ENCODE measurements at regions not wholly inside any gene's neighbourhood (a gene's known extent, or its start where the extent isn't known, plus 50 kb on each side); places are given as distances from the start of the nearest gene placed in this dataset.
"Not testable (repeated sequence)": the region's sequence is repeated elsewhere in the genome, so short reads cannot be mapped to it uniquely, and the experiment has no call there.

- intact Hi-C loops (cut with DNase I, micrococcal nuclease): no loop called here
- no peak overlapping the region for H3K27ac Mint-ChIP-seq
- Histone ChIP-seq H3K27me3 (ENCODE audit: control insufficient read depth in 1 of 2, insufficient read depth in 2 of 2, low read length in 2 of 2) (no peaks in the 10 kb centered on the region), H3K4me3 (ENCODE audit: low read length) (no peak overlapping the region), H3K9me3 (ENCODE audit: control insufficient read depth in 1 of 2, insufficient read depth in 1 of 2, low read length in 2 of 2) (peaks cover 0 to 12% of the 10 kb centered on the region in 2 experiments), H3K4me1 (ENCODE audit: insufficient read depth, low read length) (no peaks in the 10 kb centered on the region), H3K36me3 (ENCODE audit: insufficient read depth, low read length) (no peaks in the 10 kb centered on the region), H3K27ac (ENCODE audit: low read depth in 1 of 2, low read length in 2 of 2) (no peak overlapping the region)
- CTCF ChIA-PET: no interaction called here
- H3K4me1 Mint-ChIP-seq (ENCODE audit: low read depth): no peaks in the 10 kb centered on the region
- POLR2A ChIA-PET: no interaction called here
- H3K36me3 Mint-ChIP-seq (ENCODE audit: low read depth): no peaks in the 10 kb centered on the region
- H3K27me3 Mint-ChIP-seq: no peaks in the 10 kb centered on the region
- no peak overlapping the region for H3K4me3 Mint-ChIP-seq
- ATAC-seq (ENCODE audit: poor library complexity): no peak
- DNase-seq: no peak
- H3K9me3 Mint-ChIP-seq: peaks cover 8% of the 10 kb centered on the region
- no peak for TF ChIP-seq CTCF (IDR thresholded peaks at IDR 0.05)
Observed at GRCh38 chr2:123453046-123453700, 571.9 kb upstream of the CNTNAP5 start.

- peaks cover 0 to 12% of the 10 kb centered on the region in 2 experiments for H3K9me3 ChIP-seq (ENCODE audit: control insufficient read depth in 1 of 2, insufficient read depth in 1 of 2, low read length in 2 of 2)
- intact Hi-C loops (cut with DNase I, micrococcal nuclease): no loop called here
- Mint-ChIP-seq H3K9me3 (peaks cover 7% of the 10 kb centered on the region), H3K4me3 (no peak overlapping the region), H3K27me3 (no peaks in the 10 kb centered on the region), H3K36me3 (ENCODE audit: low read depth) (no peaks in the 10 kb centered on the region), H3K27ac (no peak overlapping the region), H3K4me1 (ENCODE audit: low read depth) (no peaks in the 10 kb centered on the region)
- H3K4me3 ChIP-seq (ENCODE audit: low read length): no peak overlapping the region
- H3K27ac ChIP-seq (ENCODE audit: low read depth in 1 of 2, low read length in 2 of 2): no peak overlapping the region
- ChIA-PET POLR2A (no interaction called here), CTCF (no interaction called here)
- TF ChIP-seq CTCF (IDR thresholded peaks at IDR 0.05): no peak
- no peaks in the 10 kb centered on the region for H3K36me3 ChIP-seq (ENCODE audit: insufficient read depth, low read length)
- DNase-seq (no peak), ATAC-seq (ENCODE audit: poor library complexity) (no peak)
- H3K27me3 ChIP-seq (ENCODE audit: control insufficient read depth in 1 of 2, insufficient read depth in 2 of 2, low read length in 2 of 2): no peaks in the 10 kb centered on the region
- no peaks in the 10 kb centered on the region for H3K4me1 ChIP-seq (ENCODE audit: insufficient read depth, low read length)
Observed at GRCh38 chr2:123453772-123454171, 571.3 kb upstream of the CNTNAP5 start.

GRCh38 chr2:123455234-123455633 lies 569.9 kb upstream of the CNTNAP5 start:
- H3K27ac ChIP-seq (ENCODE audit: low read depth in 1 of 2, low read length in 2 of 2); ATAC-seq (ENCODE audit: poor library complexity); H3K36me3 Mint-ChIP-seq (ENCODE audit: low read depth); H3K4me3 Mint-ChIP-seq; CTCF ChIA-PET; H3K27ac Mint-ChIP-seq; H3K27me3 Mint-ChIP-seq; H3K9me3 Mint-ChIP-seq; H3K27me3 ChIP-seq (ENCODE audit: control insufficient read depth in 1 of 2, insufficient read depth in 2 of 2, low read length in 2 of 2); DNase-seq; H3K4me3 ChIP-seq (ENCODE audit: low read length); H3K4me1 Mint-ChIP-seq (ENCODE audit: low read depth); POLR2A ChIA-PET; H3K4me1 ChIP-seq (ENCODE audit: insufficient read depth, low read length); H3K36me3 ChIP-seq (ENCODE audit: insufficient read depth, low read length); intact Hi-C loops (cut with DNase I, micrococcal nuclease): not testable (repeated sequence)
- peaks cover 0 to 12% of the 10 kb centered on the region in 2 experiments for H3K9me3 ChIP-seq (ENCODE audit: control insufficient read depth in 1 of 2, insufficient read depth in 1 of 2, low read length in 2 of 2)

- H3K4me1 ChIP-seq (ENCODE audit: insufficient read depth, low read length): no peaks in the 10 kb centered on the region
- no peak for DNase-seq
- H3K36me3 ChIP-seq (ENCODE audit: insufficient read depth, low read length): no peaks in the 10 kb centered on the region
- no peaks in the 10 kb centered on the region for H3K36me3 Mint-ChIP-seq (ENCODE audit: low read depth)
- ATAC-seq (ENCODE audit: poor library complexity): no peak
- H3K27me3 ChIP-seq (ENCODE audit: control insufficient read depth in 1 of 2, insufficient read depth in 2 of 2, low read length in 2 of 2): no peaks in the 10 kb centered on the region
- ChIA-PET CTCF (no interaction called here), POLR2A (no interaction called here)
- H3K4me3 ChIP-seq (ENCODE audit: low read length): no peak overlapping the region
- H3K27me3 Mint-ChIP-seq: no peaks in the 10 kb centered on the region
- TF ChIP-seq CTCF (IDR thresholded peaks at IDR 0.05): no peak
- intact Hi-C loops (cut with DNase I, micrococcal nuclease): no loop called here
- H3K4me3 Mint-ChIP-seq: no peak overlapping the region
- H3K9me3 ChIP-seq (ENCODE audit: control insufficient read depth in 1 of 2, insufficient read depth in 1 of 2, low read length in 2 of 2): peaks cover 0 to 12% of the 10 kb centered on the region in 2 experiments
- H3K27ac Mint-ChIP-seq: no peak overlapping the region
- H3K27ac ChIP-seq (ENCODE audit: low read depth in 1 of 2, low read length in 2 of 2): no peak overlapping the region
- H3K4me1 Mint-ChIP-seq (ENCODE audit: low read depth): no peaks in the 10 kb centered on the region
- H3K9me3 Mint-ChIP-seq: peaks cover 6% of the 10 kb centered on the region
Observed at GRCh38 chr2:123456416-123456815, 568.7 kb upstream of the CNTNAP5 start.
